ENCODE measurements at regions not wholly inside any gene's neighbourhood (a gene's known extent, or its start where the extent isn't known, plus 50 kb on each side); places are given as distances from the start of the nearest gene placed in this dataset.

GRCh38 chr2:51812138-51812866, 780.4 kb upstream of the NRXN1 start:
- DNase-seq (no peak), ATAC-seq (no peak)
- WGBS, 3 donors: 73 to 81% (median 74%) methylated on average over 9 of the region's 9 CpGs
- intact Hi-C loops (cut with DNase I): no loop called here
- Histone ChIP-seq H3K9me3 (peaks cover 5% of the 10 kb centered on the region), H3K27me3 (ENCODE audit: insufficient read depth in 3 of 3, low read length in 2 of 3) (no peaks in the 10 kb centered on the region), H3K27ac (no peak overlapping the region), H3K36me3 (ENCODE audit: insufficient read depth in 1 of 2, low read depth in 1 of 2) (no peaks in the 10 kb centered on the region), H3K4me3 (no peak overlapping the region), H3K4me1 (no peaks in the 10 kb centered on the region)
- TF ChIP-seq, protein P1, sequence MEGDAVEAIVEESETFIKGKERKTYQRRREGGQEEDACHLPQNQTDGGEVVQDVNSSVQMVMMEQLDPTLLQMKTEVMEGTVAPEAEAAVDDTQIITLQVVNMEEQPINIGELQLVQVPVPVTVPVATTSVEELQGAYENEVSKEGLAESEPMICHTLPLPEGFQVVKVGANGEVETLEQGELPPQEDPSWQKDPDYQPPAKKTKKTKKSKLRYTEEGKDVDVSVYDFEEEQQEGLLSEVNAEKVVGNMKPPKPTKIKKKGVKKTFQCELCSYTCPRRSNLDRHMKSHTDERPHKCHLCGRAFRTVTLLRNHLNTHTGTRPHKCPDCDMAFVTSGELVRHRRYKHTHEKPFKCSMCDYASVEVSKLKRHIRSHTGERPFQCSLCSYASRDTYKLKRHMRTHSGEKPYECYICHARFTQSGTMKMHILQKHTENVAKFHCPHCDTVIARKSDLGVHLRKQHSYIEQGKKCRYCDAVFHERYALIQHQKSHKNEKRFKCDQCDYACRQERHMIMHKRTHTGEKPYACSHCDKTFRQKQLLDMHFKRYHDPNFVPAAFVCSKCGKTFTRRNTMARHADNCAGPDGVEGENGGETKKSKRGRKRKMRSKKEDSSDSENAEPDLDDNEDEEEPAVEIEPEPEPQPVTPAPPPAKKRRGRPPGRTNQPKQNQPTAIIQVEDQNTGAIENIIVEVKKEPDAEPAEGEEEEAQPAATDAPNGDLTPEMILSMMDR (IDR thresholded peaks at IDR 0.05): no peak

DNA sequence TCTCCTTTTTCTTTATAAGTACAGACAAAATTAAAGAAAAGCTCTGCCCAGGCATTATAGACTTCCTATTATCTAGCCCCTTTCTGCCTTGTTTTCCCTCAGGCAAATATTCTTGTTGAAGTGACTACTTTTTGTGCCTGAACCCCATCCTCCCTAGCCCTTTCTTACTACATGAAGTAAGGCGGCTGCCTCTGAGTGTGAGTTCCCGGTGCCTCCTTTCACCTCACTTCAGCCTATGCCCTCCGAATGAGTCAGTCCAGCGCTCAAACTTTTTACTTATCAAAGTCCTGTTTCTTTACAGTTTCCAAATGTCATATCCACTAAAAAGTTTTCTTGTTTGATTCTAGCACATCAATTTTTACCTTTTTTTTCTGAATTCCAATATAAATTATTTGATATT, 778.3 kb upstream of the NRXN1 start:
- TF ChIP-seq, protein P1 (IDR thresholded peaks at IDR 0.05): no peak
- no peaks in the 10 kb centered on the region for H3K36me3 ChIP-seq (ENCODE audit: insufficient read depth in 1 of 2, low read depth in 1 of 2)
- H3K27ac ChIP-seq: no peak overlapping the region
- ATAC-seq (no peak), DNase-seq (no peak)
- no peak overlapping the region for H3K4me3 ChIP-seq
- intact Hi-C loops (cut with DNase I): no loop called here
- no peaks in the 10 kb centered on the region for H3K4me1 ChIP-seq
- 90 to 93% (median 91%) methylated on average over 4 of the region's 4 CpGs for WGBS, 3 donors
- no peaks in the 10 kb centered on the region for H3K9me3 ChIP-seq
- H3K27me3 ChIP-seq (ENCODE audit: insufficient read depth in 3 of 3, low read length in 2 of 3): no peaks in the 10 kb centered on the region

DNA sequence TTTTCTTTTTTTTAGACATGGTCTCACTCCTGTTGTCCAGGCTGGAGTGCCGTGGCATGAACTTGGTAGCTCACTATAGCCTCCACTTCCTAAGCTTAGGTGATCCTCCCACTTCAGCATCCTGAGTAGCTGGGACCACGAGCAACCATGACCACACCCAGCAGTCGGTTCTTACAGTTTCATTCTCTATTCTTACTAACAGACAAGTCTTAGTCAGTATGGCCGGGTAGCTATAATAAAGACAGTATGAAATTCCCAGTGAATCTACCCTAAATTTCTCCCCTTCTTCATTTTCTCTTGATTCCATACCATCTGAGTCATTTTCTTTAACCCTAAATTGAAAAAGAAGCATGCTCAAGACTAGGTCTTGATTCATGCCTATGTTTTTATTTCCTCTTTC, 775.3 kb upstream of the NRXN1 start:
- no peak for ATAC-seq
- intact Hi-C loops (cut with DNase I): no loop called here
- DNase-seq: no peak
- H3K4me3 ChIP-seq: no peak overlapping the region
- WGBS, 3 donors: 74 to 86% (median 78%) methylated on average over 4 of the region's 4 CpGs
- H3K9me3 ChIP-seq: no peaks in the 10 kb centered on the region
- no peaks in the 10 kb centered on the region for H3K27me3 ChIP-seq (ENCODE audit: insufficient read depth in 3 of 3, low read length in 2 of 3)
- no peaks in the 10 kb centered on the region for H3K36me3 ChIP-seq (ENCODE audit: insufficient read depth in 1 of 2, low read depth in 1 of 2)
- TF ChIP-seq, protein P1 (IDR thresholded peaks at IDR 0.05): no peak
- H3K4me1 ChIP-seq: no peaks in the 10 kb centered on the region
- H3K27ac ChIP-seq: no peak overlapping the region

DNA sequence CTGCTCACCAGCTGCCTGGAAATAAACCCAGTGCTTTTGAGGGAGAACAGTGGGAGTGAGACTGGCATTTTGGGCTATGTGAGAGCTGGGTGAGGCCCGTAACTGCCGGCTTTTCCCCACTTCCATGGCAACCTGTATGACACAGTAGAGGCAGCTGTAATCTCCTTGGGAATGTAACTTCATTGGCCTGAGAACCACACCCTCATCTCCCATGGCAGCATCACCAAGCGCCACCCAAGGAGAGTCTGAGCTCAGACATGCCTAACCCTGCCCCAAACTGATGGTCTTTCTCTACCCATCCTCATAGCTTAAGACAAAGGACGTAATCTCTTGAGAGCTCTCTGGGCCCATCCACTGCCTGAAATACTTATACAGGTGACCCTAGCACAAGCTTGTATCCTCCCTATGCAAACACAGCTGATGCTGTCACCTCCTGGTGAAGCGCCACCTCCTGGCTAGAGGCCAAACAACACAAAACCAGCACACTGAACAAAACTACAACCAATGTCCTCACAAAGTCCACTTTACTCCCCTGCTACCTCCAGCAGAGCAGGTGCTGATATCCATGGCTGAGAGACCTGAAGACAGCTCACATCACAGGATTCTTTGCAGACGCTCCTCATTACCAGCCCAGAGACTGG, 763.4 kb upstream of the NRXN1 start:
- TF ChIP-seq, protein P1 (IDR thresholded peaks at IDR 0.05): no peak
- WGBS, 3 donors: 73 to 80% (median 80%) methylated on average over 6 of the region's 6 CpGs
- no peaks in the 10 kb centered on the region for H3K27me3 ChIP-seq (ENCODE audit: insufficient read depth in 3 of 3, low read length in 2 of 3)
- no peak overlapping the region for H3K27ac ChIP-seq
- DNase-seq (no peak), ATAC-seq (no peak)
- intact Hi-C loops (cut with DNase I): no loop called here
- no peaks in the 10 kb centered on the region for H3K4me1 ChIP-seq
- H3K9me3 ChIP-seq: no peaks in the 10 kb centered on the region
- no peaks in the 10 kb centered on the region for H3K36me3 ChIP-seq (ENCODE audit: insufficient read depth in 1 of 2, low read depth in 1 of 2)
- H3K4me3 ChIP-seq: no peak overlapping the region

Data from psoas muscle (tissue), 7 donors.